HCEC 1CT (cell line): ENCODE measurements at regions not wholly inside any gene's neighbourhood (a gene's known extent, or its start where the extent isn't known, plus 50 kb on each side); places are given as distances from the start of the nearest gene placed in this dataset.

Experiments used
- DNase-seq: peaks from one replicate; pipeline ENCODE4 v3.0.0-alpha.2; 2017

DNA sequence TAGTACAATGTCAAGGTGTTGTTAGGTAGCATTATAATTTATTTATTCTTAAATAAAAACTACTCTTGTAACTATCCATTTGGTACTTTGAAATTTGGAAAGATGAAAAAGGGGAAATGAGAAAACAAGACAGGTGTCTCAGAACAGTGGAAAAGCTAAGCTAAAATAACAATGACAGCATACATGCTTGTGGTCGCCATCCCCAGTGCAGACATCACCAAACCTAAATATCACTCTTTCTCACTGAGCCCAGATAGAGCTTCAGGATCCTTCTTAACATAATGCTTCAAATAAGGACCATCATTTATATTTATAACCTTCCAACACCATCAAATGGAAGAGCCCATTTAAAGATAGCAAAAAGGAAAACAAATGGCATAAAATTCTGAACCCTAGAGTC is 434.4 kb upstream of the BRINP1 start:
- no peak for DNase-seq

DNA sequence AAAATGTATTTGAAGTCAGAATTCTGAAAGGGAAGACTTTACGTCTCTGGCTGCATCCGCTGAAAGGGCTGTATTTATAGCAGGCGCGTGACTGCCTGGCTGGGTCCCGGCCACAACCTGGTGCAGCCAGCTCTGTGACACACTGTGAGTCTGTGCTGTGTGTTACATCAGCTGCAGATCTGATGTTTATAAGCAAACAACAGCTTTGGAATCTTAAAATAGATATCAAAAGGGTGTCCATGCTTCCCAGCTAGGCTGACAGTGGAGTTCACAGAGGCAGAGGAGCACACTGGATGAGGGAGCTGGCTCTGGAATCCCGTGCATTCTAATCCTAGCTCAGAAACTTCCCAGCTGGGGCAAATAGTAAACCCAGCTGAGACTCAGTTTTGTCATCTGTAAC is 433.4 kb upstream of the BRINP1 start:
- no peak for DNase-seq

DNA sequence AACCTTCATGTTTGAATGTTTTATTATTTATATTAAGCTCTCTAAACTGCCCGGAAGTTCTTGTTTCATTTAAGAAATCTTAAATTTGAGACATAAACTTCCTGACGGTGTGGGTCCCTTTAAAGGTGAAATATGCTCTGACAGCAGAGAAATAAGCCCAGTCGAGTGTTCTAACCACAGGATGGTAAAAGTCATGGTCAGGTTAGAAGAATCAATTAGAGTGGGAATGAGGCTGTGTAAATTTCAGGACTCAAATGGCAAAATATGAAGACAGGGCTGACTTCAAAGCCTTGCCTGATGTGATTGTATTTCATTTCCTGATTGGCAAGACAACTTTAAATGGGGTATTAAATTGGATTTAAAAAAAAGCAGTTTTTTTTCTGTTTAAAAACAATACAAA is 432.9 kb upstream of the BRINP1 start:
- no peak for DNase-seq

DNA sequence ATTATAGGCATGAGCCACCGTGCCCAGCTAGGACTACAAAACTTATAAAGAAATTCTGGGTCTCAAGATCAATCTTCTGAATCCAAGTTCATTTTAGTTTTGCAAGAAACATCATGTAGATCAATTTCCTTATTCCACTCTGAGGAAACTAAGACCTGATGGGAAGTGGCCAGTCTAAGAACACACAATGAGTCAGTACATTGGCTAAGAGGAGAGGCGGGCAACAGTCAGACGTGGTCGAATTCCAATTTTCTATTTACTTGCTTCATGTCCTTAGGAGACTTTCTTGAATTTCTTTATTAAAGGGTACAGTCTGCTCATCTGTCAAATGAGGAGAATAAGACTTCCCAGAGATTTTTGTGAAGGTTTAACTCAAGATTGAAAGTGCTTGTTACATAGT is 432.1 kb upstream of the BRINP1 start:
- no peak for DNase-seq

DNA sequence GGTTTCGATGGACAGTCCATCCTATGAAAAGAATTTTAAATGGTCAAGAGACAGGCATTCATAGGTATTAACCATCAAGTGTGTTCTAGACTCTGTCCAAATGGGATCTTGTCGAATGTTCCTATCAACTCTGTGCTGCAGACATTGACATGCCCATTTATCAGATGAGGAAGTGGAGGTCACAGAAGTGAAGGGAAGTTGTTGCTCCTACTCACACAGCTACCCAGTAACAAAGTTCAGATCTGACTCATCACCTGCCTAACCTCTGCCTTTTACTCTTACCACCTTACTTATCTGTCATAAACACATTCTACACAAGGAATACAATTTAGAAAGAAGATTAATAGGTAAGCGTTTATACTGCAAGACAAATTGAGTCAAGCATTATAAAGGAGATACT is 426.2 kb upstream of the BRINP1 start:
- no peak for DNase-seq

DNA sequence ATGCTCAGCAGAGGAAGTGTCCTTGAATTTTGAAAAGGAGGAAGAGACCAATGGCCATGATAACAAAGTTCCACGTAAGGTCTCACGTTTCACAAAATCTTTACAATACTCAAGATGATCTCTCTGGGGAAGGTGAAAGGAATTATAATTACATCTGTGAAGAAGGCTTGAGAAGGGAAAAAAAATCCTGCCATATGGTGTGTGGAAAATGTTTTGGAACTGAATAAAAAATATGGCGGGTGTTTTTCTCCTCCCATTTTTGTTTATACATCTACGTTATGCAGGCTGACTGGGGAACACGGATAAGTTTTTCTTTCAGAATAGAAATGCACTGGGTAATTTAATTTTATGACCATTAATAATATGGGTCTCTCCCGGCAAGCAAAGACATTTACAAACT is 425.6 kb upstream of the BRINP1 start:
- no peak for DNase-seq

DNA sequence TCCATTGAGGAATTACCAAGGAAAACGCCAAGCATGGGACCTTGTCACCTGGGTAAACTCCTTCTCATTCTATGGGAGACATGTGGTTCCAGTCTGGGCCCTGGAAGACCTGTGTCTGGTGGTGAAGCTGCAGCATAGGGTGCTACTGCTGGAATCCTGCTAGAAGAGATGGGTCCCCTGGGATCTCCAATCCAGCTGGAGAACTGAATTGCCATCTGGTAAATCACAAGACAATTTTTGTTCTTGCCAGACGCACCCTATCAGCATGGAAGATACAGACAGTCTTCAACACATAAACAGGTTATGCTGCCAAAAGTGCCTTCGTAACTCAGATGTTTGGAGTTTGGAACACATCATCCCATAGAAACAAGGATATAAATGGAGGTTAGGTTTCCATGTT is 424.0 kb upstream of the BRINP1 start:
- no peak for DNase-seq

DNA sequence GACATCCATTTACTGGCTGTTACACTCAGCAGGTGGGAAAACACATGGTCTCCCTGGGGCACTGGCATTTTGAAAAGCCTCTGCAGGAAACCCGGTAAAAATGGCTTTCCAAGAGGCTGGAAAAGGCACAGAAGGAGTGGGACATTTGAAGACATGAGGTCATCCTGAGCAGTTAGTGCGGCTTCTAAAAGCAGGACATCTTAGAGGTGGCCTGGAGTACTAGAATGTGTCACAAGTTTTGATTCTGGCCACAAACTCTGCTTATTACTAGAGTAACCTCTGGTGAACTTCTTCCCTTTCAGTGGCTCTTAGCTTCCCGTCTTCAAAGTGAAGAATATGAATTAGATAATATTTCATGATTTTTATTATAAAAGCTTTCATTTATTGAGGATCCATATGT is 423.0 kb upstream of the BRINP1 start:
- DNase-seq, result no peak

DNA sequence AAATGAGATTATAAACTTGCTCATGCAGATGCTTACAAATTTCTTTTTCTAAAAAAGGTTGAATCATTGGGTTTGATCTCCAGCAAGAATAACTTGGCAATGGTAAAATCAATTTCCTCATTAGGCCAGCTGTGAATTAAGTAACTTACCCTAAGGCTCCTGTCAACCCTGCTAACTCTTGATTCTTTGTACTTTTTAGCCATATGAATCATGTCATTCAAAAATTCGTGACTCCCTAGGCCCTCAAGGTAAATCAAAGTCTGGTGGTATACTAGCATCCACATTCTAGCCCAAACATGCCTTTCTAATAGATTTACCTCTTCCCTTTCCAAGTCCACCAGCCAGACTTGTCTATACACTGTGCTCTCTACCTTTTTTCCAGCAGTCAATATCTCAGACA is 420.8 kb upstream of the BRINP1 start:
- no peak for DNase-seq

DNA sequence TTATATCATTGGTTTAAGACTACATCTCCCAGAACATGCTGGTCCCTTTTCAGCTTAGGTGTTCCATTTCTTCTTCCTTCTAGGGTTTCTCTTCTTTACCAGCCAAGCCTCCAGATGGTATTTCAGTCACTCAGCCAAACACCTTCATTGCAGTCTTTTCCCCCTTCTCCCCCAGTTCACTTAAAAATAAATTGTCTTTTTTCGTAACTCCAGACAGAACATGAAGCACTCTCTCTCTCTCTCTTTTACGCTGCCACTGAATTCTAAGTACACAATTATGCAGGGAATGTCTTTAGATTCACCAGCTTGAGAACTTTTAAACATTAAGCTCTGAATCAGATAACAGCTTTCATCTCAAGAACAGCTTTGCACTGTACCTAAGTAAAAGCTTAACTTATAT is 419.7 kb upstream of the BRINP1 start:
- no peak for DNase-seq

DNA sequence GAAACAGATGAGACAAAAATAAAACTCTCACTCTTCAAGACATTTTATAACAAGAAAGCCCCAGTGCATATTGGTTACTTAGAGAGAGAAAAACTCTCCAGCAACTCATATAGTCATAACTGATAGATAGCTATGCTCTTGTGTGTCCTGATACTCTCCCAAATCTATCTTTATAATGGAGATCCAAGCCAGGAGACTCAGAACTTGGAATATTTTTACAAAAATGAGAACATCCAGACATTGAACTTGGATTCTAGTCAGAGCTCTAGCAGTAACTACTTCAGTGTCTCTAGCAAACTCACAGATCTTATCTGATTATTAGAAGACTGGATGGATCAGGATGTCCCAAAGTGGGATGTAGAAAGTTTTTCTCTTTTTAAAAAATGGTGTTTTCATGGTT is 412.7 kb upstream of the BRINP1 start:
- no peak for DNase-seq

DNA sequence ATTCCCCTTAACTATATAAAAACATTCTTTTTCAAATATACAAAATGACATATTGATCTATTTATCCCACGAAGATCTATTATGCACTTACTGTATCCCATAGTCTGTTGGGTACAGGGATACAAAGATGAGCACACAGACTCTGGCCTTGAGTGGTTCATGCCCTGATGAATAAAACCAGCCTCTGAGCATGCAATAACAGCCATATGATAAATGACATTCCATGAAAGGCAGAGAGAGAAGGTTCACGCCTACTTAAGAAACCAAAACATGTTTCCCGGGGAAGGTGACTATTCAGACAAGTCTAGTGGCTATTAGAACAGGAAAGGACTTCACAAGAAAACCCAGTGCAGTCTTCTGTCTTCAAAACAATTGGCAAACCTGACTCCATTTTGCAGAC is 406.2 kb upstream of the BRINP1 start:
- no peak for DNase-seq

DNA sequence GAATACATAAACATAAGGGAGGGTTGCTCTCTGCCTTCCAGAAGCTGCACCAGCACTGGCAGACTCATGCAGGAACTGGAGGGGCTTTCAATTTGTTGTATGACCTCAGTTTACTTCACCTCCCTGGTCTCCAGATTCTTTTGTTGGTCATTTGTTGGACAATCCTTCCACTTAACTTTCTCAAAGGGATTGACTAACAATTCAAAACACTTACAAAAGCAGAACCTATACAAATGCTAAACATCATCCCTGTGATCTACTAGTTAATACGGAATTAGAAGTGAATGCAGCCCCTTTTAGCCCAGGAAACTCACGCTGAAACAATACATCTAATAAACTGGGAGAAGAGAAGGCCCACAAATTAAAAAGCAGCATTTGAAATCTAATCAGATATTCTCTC is 404.6 kb upstream of the BRINP1 start:
- no peak for DNase-seq

DNA sequence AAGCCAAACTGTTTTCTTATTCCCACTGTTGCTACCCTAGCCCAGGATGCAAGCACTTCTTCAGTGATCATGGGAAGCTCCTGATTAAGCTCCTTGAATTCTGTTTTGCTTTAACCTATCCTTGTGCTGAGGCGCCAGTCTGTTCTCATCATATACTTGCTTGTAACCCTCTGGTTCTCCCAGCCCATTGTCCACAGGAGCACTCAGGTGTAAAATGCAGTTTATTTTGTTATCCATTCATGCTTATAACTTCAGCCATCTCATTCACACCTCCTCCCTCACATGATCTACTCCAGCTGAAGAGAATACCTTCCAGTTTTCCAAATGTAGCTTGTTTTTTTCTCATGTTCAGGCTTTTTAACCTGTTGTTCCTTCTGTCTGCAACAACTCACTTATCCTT is 402.1 kb upstream of the BRINP1 start:
- DNase-seq, result no peak

DNA sequence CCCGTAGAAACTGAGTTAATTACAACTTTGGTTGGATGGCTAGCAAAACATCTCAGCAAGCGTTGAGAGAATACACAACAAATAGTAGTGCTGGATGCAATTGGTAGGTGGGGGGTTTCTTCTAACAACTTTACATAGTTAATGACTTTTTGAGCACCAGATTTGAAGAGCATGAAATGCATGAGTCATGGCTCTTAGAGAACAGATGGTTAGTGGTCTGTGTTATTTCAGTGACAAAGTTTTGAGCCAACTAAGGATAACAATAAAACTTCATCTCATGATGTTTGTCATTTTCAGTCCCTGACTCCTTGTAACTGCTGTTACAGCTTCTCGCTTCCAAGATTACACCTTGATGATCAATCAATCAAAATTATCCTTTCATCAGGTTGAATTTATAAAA is 399.0 kb upstream of the BRINP1 start:
- DNase-seq, result no peak

DNA sequence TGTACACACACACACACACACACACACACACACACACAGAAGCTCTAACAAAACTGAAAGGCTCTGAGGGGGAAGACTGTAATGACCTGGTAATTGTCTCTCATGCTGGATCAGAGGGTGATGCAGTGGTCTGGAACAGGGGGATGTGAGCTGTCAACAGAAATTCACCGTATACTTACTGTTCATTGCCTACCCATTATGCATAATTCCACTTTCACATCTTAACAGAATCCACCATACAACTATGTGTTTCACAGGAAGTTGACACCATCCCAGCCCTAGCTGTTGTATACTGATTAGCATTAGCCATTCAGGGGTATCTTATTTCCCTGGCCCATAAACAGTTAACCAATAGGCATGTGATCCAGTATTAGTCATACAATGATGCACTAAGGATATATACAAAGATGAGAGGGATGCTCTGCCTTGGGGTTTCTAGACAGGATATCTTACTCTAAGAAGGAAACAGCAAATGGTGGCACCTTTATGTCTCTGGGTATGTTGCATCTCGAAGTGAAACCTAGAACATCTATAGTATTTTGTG is 396.5 kb upstream of the BRINP1 start:
- DNase-seq, result no peak

DNA sequence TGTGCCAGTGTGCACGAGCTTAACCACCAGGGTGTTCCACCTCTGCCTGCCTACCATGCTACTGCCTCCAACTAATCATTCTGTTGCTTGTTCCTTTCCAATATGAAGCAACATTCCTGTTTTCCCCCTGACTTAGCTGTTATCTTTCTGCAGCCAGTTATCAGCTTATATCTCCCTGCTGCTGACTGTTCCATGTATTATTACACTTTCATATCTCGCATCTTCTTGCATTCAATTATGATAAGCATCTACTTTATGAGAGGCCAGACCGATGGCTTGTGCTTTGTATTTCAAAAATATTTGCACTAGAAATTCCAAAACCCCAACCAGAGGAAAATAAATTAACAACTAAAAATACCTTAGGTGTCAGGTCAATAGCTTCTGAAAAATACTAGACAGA is 394.0 kb upstream of the BRINP1 start:
- no peak for DNase-seq

DNA sequence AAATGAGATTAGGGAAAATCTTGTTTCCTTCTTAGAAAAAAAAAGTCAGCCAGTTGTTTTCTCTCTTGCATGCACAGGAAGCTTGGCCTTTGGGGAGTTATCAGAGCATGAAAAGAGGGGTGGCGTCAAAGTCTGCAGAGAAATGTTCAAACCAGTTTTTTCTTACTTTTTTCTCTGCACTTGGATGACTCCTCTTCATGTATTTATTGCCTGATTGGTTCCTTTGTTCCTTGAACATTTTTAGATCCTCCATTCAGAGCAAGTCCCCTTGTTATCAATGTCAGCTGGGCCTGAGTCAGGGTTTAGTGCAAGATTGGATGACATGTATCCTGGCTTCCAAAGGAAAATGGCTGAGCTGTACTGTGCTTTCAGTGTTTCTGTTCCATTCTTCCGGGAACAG is 392.6 kb upstream of the BRINP1 start:
- DNase-seq, result no peak

DNA sequence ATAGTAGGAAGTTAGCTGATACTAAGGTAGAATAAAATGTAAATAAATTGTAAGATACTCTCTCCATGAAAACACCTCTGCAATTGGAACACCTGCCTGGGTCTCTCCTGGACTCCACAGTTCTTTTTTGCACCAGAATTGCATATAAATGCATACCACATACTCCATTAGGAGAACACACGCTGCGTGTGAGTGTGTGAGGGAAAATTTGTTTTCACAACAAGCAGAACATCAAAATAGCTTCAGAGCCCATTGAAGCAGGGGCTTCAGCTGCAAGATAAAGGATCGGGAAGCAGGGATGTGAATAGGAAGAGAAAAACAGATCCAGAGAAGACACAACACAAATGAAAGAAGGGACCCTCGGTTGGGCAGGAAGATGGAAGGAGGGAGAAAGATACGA is 389.8 kb upstream of the BRINP1 start:
- no peak for DNase-seq

DNA sequence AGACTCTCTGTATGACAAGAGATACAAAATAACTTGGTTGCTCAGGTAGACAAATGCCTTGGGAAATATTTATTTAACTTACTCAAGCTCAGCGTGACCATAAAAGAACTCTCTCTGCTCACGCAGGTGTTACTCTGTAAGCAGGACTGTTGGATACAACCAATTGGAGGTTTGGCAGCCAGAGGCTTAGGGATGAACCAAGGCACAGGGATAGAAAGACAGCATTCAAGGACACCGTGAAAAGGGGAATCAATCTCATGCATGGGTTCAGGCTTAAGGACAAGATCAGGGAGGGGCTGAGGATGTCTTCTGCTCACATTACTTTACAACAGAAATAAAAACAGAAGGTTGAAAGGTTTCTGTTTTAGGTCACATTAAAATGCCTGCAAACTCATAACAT is 389.0 kb upstream of the BRINP1 start:
- no peak for DNase-seq

DNA sequence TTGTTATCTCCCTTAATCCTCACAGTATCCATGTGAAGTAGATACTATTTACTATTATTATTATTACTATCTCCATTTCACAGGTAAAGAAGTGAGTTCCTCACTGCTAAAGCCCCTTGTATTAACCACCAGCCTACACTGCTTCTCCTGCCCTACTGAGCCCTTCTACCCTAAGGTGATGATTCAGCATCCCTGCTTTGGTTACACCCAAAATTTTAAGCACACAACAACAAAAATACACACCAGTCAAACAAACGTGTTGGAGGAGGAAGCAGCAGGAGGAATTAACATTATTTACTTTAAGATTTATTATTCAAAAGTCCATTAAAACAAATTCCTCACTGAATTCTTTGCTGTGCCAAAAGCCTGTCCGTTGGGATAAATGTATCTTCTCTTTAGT is 370.2 kb upstream of the BRINP1 start:
- DNase-seq, result no peak

DNA sequence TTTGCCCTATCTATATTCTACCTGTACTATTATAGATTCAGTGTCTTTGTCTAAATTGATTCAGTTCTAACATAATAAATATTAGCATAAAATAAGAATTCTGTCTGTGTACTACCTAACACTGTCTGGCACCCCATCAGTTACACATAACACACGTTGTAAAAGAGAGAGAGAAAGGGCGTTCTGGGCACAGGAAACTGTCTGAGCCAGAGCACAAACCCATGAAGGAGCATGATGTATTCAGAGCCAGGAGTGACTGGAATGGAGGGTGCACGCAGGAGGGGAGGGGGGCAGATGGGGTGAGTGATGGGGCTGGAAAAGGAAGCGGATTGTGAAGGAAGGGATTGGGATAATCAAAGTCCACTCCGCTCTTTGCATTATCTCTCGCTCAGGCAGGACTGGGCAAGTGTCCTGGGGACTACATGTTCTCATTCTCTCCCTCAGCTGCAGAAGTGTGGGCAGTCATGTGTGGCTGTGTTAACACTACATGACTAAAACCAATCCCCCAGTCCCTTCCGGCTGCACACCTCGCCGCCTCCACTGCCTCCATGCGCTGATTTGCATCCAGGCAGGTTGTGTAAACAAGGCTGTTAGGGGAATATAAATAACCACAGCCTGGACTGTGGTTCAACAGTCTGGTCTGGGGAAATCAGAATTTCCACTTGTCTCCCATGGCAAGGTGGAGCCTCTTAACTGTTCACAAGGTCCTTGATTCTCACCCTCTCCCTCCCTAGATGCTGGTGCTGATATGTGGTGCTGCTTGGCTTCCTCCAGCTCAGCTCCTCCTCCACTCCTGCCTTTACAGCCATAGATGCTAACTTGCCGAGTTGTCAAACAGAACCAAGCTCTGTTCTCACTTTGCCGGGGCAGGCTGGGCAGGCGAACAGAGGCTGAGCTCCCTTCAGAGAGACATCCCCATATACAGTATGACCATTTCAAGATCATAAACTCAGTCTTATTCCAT is 367.5 kb upstream of the BRINP1 start:
- DNase-seq, result no peak

DNA sequence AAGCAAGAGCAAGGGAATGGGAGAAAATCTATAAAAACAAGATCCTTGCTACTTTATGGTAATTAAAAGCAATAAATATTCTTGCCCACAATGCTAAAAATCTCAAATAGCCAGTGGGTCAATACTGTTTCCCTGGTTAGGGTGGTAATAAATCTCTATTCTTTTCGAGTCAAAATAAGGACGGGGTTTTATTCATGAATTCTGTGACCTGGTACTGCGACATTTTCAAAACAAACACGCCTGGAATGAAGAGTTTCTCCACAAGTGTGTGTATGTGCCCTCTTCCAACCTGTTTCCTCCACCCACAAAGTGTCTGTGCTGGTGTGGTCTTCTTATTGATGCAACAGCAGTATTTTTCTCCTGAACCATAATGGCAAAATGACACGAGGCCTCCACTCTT is 358.8 kb upstream of the BRINP1 start:
- no peak for DNase-seq

DNA sequence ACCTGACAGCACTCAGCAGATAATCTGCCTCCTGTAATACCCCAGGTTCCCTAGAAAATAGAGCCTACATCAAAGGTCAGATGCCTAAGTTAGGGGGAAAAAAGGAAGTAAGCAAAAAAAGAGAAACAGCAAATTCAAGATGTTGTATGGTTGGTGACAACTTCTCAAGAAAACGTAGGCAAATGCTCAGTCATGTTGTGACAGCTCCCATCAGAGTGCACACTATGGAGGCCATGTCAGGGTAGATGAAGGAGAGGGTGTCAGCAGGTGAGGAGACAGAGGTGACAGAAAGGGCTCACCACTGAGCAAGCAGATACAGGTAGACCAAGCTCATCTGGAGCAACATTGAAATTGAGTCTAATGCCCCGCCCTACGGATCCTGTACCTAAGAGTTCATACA is 356.8 kb upstream of the BRINP1 start:
- DNase-seq, result no peak

DNA sequence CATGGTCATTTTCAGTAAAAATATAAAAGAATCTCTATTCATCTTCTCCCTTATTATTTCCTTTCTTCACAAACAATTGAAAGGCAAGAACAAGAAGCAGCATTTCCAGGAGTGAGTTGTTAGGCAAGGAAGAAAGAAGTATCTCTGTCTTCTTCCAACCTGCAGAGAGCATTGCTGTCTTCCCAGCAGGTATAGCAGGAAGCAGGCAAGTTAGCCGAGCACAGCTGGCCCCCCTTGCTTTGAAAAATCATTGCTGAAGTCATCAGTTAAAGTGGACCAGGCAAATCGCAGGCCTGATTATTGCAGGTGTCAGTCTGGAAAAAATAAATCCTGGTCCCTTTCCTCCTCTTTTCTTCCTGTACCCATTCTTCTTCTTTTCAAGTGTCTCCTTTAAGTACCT is 353.1 kb upstream of the BRINP1 start:
- DNase-seq, result no peak
